NCI-H128 (cell line): ENCODE measurements at regions not wholly inside any gene's neighbourhood (a gene's known extent, or its start where the extent isn't known, plus 50 kb on each side); places are given as distances from the start of the nearest gene placed in this dataset.

Experiments
- DNase-seq: peaks from one replicate; lab custom pipeline; 2025; ENCODE audit not compliant: unreplicated experiment; lab: John Stamatoyannopoulos, UW

DNA sequence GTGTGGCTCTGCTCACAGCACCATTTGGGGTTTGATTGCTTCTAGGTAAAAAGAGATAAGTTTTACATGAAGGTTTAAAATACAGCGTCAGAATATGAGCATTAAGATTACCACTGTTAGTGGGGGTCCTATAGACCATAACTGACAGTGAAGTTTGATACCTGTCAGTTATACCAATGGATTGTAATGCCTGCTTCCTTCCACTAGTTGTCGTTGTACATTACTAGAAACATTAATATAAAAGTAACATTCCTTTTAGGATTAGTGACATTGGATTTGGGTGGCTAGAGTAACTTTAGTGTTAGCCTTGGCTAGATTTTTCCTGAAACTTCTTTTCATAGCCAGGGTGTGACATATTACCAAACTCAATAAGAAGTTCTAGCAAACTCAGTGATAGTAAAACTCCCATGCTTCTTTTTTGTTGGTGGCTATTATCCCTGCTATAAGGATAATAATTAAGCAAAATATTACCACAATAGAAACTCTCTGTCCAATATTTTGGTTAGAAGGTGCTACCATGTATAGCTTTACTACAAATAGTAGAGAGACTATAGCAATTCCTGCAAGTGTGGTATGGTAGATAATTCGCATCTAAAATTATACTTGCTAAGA, 57.1 kb downstream of the FAM181B start:
- DNase-seq = no peak

GRCh38 chr11:82675838-82676237, 57.8 kb downstream of the FAM181B start:
- no peak for DNase-seq

DNA sequence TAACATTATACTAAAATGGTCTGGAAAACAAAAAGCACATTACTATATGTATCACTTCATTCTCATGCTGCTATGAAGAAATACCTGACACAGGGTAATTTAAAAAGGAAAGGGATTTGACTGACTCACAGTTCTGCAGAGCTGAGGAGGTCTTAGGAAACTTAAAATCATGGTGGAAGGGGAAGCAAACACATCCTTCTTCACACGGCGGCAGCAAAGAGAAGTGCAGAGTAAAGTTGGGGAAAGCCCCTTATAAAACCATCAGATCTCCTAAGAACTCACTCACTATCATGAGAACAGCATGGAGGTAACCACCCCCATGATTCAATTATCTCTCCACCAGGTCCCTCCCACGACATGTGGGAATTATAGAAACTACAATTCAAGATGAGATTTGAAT, 60.0 kb downstream of the FAM181B start:
- no peak for DNase-seq

GRCh38 chr11:82671451-82671850, 62.2 kb downstream of the FAM181B start:
- no peak for DNase-seq

GRCh38 chr11:82663535-82663934, 70.1 kb downstream of the FAM181B start:
- DNase-seq = no peak

DNA sequence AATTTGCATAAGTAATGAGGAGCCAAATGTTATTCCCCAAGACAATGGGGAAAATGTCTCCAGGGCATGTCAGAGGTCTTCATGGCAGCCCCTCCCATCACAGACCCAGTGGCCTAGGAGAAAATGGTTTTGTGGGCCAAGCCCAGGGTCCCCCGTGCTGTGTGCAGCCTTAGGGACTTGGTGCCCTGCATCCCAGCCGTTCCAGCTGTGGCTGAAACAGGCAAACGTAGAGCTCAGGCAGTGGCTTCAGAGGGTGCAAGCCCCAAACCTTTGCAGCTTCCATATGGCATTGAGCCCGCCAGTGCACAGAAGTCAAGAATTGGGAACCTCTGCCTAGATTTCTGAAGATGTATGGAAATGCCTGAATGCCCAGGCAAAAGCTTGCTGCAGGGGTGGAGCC, 79.9 kb downstream of the FAM181B start:
- DNase-seq = no peak

DNA sequence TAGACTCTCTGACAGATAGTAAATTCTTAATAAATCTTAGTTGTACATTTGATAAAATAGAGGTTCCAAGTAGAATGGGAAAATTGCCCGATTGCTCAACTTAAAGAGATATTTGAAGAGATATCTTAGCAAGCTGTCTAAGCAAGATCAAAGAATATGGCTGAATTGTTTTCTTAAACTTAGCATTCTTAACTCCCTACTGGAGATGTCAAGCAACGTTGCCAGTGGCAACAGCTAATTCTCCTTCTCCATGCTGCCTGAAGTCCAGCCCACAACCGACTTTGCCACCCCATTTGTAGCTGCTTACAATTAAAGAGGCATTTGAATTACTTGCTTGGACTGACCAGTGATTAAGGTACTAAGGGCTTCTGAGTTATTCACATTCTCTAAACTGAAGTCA, 94.4 kb downstream of the FAM181B start:
- no peak for DNase-seq

DNA sequence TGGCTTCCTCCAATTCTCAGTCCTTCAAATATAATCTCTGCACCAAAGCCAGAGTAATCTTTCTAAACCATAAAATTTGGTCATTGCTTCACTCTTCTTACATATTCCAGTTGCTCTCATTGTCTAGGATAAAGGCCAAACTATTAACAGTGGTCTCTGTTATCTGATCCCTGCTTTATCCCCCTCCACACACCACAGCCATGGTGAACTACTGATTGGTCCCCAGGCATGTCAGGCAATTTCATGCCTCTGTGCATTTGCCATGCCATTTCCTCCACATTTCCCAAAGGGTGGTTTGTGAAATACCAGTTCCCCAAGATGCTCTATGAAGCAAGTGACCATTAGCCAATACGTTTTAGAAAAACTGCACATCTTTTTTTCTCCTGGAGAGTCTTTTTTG, 97.0 kb downstream of the FAM181B start:
- DNase-seq = no peak

GRCh38 chr11:82634091-82634490, 99.6 kb downstream of the FAM181B start:
- no peak for DNase-seq

DNA sequence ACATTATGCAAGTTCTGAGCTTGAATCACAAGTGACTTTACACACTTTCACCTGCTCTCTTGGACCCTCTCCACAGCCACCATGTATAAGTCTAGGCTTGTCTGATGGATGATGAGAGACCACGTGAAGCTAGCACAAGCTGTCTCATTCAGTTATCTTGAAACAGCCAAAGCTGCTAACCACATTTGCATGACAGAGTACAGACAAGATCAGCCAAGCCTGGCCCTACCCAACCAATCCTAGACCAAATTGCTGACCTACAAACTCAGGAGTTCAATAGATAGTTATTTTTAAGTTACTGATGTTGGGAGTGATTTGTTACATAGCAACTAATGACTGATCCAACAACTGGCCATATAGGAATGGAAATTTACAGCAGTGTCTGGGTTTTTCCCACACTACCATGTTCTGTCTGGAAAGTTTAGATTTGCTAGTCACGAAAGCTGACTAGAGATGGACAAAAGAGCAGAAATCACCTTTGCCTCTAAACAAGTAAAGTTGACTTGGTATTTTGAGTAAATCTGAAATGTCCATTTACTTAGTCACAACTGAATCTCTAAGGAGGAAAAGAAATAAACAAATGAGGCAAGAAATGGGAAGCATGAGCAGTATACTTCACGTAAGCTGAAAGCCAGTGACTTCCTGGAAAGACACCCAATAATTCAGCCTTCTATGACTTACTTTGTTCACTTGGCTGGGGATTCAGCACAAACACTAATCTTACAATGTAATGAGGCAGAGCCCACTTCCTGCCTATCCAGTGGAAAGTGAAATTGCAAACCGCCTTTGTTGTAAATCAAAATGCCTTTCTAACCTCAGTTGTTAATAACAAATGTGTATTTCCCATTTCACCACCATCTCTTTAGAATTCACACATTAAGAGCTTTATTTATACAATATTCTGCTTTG, 101.7 kb downstream of the FAM181B start:
- DNase-seq = no peak

DNA sequence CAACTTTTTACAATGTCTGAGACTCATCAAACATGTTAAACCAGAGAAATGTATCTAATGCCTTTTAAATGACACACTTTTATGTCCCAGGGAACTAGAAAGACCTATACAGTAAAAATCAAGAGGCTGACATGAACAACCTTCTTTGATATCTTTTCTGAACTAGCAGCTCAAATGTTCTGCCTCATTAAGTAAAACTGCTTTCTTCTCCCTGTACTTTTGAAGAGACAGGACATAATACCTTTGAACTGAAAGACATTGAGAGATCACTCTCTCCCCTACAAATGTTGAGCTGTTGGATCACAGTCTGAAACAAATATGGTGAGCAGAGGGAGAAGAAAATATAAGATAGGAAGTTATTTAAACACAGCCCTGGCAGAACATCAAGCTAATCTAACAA, 123.0 kb downstream of the FAM181B start:
- no peak for DNase-seq

DNA sequence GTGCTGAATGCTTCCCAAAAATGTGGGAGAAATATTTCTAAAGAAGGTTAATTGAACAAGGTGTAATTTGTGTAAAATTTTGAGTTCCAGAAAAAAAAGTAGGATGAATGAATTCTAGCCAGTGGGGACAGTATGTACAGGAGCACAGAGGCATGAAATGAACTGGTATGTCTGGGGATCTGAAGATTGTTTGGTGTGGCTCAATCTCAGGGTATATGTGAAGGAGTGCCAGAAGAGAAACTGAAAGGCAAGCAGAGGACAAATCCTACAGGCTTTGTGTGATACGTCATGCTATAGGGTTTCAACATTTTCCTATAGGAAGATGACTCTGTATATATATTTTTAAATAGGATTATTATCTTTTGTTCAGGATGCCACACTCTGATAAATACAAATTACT, 126.9 kb downstream of the FAM181B start:
- no peak for DNase-seq

GRCh38 chr11:82601711-82602110, 132.0 kb downstream of the FAM181B start:
- no peak for DNase-seq

DNA sequence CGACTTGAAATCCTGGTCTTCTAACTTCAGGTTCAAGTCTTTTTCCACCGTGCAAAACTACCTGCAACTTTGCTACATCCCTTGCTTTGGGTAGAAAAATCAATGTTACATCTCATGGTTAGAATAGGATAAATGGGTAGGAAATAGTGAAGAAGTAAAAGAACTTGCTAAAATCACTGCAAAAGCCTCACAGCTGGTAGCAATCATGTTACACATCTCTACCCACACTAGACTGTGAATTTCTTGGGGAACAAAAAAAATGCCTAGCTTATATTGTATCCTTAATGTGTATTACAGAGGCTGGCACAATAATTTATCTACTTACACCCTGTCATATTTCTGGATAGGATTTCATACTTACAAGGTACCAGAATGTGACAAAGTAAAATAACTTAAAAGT, 133.8 kb downstream of the FAM181B start:
- DNase-seq = no peak

GRCh38 chr11:82586581-82586980, 147.1 kb downstream of the FAM181B start:
- DNase-seq = no peak

- DNase-seq = no peak
Observed at GRCh38 chr11:82577246-82577645, 156.4 kb downstream of the FAM181B start.

- no peak for DNase-seq
Observed at GRCh38 chr11:82560836-82561235, 172.8 kb downstream of the FAM181B start.

DNA sequence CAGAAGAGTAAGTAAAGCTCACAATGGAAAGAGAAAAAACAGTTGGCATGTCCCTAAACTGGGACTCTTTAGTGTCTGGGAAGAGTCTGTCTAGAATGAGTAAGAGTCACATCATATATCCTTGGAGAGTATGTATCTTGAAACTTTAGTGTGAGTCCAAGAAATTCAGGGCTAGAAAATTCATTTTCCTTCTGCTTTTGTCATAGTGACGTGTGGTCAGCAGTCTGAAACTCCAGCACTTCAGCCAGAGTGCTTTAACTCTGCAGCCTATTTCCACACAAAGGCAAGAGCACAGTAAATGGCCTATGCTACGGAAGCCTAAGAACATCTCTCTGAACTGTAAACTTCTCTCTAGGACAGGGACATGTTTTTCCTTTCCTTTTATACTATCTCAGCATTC, 174.1 kb downstream of the FAM181B start:
- DNase-seq = no peak

- no peak for DNase-seq
Observed at GRCh38 chr11:82557274-82557673, 176.4 kb downstream of the FAM181B start.

- no peak for DNase-seq
Observed at GRCh38 chr11:82556210-82556609, 177.5 kb downstream of the FAM181B start.

DNA sequence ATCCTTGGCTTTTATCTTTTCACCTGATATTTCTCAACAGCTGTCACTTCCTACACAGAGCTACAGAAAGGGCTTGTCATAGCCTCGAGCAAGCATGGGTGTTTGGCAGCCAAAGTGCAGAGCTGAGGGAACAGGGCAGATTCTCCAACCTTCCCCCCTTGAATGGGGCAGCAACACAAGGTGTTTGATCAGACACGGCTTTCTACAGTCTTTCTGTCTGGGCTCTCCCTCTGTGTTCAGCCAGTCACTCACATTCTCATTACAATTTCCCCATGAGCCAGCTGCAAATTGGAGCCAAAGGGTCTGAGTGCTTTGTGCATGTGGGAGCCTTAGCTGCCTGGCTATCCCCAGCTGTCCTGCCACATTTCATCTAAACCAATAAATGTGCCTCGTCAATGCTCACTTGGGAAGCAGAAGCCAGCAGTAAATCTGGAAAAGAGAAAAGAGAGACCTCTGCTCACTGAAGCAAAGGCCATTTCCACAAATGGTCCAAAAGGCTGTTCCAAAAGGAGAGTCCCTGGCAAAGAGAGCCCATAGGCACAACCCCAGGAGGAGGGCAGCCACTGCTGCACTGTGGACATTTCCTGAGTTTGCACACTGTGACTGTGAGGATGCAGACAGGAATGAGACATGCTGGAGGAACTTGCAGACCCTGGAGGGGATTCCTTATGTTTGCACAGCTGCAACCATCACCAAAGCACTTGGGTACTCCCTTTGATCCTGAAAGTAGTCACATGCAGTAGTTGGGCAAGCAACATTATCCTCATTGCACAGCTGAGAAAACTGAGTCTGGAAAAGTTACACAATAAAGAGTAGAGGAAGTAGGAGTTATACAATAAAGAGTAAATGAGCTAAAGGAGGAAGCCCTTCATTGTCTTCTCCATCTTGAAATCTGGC, 186.8 kb downstream of the FAM181B start:
- no peak for DNase-seq

- no peak for DNase-seq
Observed at GRCh38 chr11:82539669-82540068, 194.0 kb downstream of the FAM181B start.
